Skeletal muscle cell (primary cell): ENCODE measurements at regions not wholly inside any gene's neighbourhood (a gene's known extent, or its start where the extent isn't known, plus 50 kb on each side); places are given as distances from the start of the nearest gene placed in this dataset.
"Not testable (repeated sequence)": the region's sequence is repeated elsewhere in the genome, so short reads cannot be mapped to it uniquely, and the experiment has no call there.

ENCODE experiments used
- DNase-seq: peaks from one replicate; pipeline ENCODE4 v3.0.0-alpha.2; 2010; ENCODE audit warnings: low read depth
- H3K4me3 ChIP-seq: 2 replicates; pipeline ENCODE4 v1.5.1; 2011; ENCODE audit warnings: low read depth, mild to moderate bottlenecking, control low read depth, low read length, moderate library complexity

- DNase-seq: peak; percentile 4
- no peak overlapping the region for H3K4me3 ChIP-seq
These were observed 60.8 kb upstream of the CCDC179 start for GRCh38 chr11:22920939-22921565.

DNA sequence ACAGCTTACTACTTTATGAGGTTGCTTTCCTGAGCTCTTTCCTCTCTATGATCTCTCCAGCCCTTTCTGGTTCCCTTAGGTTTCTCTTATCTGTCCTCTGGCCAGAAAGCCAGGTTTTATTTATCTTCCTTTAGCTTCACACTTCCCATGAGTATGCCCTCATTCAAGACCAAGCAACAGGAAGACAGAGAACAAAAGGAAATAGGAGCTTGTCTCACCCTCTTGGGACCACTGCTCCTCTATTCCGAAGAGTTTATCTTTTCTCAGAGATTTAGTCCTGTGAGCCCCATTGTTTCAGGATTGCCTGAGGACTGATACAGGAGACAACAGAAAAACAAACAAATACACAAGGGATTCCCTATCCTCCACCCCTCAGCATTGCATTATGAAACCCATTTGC is 62.4 kb upstream of the CCDC179 start:
- H3K4me3 ChIP-seq: no peak overlapping the region
- no peak for DNase-seq

GRCh38 chr11:22923561-22923960 is 63.3 kb upstream of the CCDC179 start:
- DNase-seq: no peak
- no peak overlapping the region for H3K4me3 ChIP-seq

DNA sequence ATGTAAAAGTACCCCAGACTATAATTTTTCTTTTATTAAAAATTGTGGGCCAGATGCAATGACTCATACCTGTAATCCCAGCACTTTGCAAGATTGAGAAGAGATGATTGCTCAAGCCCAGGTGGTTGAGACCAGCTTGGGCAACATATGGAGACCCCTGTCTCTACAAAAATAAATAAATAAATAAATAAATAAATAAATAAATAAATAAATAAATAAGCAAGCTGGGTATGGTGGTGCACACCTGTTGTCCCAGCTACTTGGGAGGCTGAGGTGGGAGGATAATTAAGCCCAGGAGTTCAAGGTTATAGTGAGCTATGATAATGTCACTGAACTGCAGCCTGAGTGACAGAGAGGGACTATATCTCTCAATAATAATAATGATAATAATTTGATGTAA is 66.1 kb upstream of the CCDC179 start:
- H3K4me3 ChIP-seq: no peak overlapping the region
- DNase-seq: no peak

DNA sequence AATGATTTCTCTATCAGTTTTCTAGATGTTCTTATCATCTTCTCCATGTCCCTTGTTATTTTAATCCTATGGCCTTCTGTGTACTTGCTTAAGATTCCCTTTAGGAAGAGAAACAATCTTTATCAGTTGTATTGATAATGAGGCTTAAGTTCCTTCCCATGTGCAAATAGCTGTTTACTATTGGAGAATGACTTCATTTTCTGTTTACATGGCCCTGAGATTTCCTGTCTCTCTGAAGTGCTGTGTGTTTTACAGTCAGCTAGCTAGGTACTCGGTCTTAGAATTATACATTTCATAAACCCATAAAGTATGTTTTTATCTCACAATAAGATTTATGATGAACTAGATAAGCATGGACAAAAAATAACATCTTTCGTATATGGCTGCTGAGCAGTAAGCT is 67.5 kb upstream of the CCDC179 start:
- DNase-seq: no peak
- H3K4me3 ChIP-seq: no peak overlapping the region

- DNase-seq: no peak
These were observed 68.1 kb upstream of the CCDC179 start for GRCh38 chr11:22928207-22928917.

GRCh38 chr11:22930816-22931594 is 70.7 kb upstream of the CCDC179 start:
- H3K4me3 ChIP-seq: no peak overlapping the region
- DNase-seq: no peak

More at GRCh38 chr11:22928207-22928917, 68.1 kb upstream of the CCDC179 start:
- H3K4me3 ChIP-seq: no peak overlapping the region

DNA sequence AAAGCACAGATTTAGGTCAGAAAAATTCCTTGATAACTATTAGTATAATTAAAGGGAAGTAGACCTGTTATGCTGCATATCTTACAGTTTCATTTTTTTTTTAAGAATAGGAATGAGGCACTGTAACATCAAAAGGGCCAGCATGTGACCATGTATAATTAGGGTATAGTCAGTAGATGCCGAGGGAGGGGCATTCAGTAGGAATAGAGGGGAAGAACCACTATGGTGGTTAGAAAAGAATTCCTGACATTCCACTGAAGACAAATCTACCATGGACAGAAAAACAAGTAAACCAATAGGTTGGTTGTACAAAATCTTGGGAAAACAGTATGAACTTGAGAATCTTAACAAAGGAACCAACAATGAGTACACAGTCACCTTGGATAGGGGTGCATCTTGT is 78.4 kb upstream of the CCDC179 start:
- no peak for DNase-seq

DNA sequence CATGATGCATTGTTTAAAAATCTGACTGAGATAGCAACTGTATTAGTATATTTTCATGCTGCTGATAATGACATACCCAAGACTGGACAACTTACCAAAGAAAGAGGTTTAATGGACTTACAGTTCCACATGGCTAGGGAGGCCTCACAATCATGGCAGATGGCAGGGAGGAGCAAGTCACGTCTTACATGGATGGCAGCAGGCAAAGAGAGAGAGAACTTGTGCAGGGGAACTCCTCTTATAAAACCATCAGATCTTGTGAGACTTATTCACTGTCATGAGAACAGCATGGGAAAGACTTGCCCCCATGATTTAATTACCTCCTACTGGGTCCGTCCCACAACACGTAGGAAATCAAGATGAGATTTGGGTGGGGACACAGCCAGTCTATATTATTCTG is 81.3 kb upstream of the CCDC179 start:
- DNase-seq, H3K4me3 ChIP-seq: not testable (repeated sequence)

More for the DNA sequence above, 78.4 kb upstream of the CCDC179 start:
- H3K4me3 ChIP-seq: no peak overlapping the region

DNA sequence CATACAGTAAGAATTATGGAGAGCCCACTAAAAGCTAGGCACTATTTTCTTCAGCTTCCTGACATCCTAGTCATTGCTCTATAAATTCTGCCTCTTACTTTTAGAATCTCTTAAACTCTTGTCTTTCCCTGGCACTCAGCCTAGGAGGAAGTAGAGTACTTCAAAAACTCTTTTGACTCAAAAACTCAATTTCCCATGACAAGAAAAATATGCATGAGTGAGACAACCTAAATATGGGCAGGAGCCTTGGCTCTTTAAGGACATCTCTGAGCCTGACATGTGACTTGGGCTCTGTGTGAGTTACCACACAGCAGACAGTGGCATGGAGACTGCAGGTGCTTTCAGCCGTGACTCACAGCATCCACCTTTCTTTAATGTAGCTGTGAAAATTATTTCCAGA is 97.5 kb upstream of the CCDC179 start:
- no peak for DNase-seq
- no peak overlapping the region for H3K4me3 ChIP-seq

GRCh38 chr11:22974251-22974650 is 114.0 kb upstream of the CCDC179 start:
- H3K4me3 ChIP-seq: no peak overlapping the region
- DNase-seq: no peak

GRCh38 chr11:22976146-22976545 is 115.9 kb upstream of the CCDC179 start:
- DNase-seq: peak; percentile 75
- H3K4me3 ChIP-seq: no peak overlapping the region

DNA sequence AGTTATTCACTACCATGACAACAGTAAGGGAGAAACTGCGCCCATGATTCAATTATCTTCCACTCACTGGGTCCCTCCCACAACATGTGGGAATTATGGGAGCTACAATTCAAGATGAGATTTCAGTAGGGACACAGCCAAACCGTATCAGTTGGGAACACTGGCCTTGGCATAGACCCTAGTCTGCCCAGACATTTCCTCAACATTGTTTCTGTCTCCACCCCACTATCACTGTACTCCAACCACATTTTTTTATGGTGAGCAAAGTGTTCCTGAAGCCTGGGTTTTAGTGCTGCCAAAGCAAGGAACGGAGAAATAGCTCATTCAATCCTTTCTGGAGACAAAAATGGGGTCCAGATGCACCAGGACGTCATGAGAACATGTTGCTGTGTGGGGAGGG is 122.6 kb upstream of the CCDC179 start:
- no peak for DNase-seq
- H3K4me3 ChIP-seq: no peak overlapping the region

DNA sequence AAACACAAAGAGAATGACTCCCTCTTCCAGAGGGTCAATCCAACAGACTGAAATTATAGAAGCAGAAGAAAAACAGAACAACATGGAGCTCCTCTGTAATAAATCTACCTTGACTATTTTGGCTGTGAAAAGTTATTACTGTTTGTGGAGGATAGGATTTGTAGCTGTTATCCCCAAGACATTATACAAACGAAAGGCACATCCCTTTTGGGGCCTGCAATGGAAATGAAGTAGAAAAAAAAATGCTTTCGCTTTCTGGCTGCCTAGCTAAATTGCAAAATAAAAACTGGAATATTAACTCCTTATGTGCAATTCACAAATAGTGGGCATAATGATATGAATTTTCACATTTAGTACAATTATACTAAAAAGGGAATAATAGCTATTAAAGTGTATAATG is 123.8 kb upstream of the CCDC179 start:
- DNase-seq: no peak
- H3K4me3 ChIP-seq: no peak overlapping the region

DNA sequence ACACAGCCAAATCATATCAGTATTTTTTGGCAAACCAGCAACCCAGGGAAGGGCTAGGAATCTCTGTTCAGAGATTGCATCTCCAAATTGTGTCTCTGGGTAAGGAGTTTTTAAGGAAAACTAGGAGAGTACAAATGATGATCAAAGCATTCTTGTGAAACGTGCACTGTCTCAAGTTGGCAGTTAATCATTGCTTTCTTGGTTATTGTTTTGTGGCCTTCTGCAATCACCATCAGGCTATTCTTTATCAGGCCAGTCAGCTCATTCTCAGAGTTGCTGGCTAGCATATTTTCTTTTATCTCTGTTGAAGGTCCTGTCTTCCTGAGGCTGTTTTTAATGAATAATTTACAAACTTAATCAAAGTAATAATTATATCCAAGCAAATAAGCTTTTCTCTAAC is 129.1 kb upstream of the CCDC179 start:
- H3K4me3 ChIP-seq: no peak overlapping the region

GRCh38 chr11:22991196-22991595 is 130.9 kb upstream of the CCDC179 start:
- no peak overlapping the region for H3K4me3 ChIP-seq
- DNase-seq: no peak

More for the DNA sequence above, 129.1 kb upstream of the CCDC179 start:
- no peak for DNase-seq

DNA sequence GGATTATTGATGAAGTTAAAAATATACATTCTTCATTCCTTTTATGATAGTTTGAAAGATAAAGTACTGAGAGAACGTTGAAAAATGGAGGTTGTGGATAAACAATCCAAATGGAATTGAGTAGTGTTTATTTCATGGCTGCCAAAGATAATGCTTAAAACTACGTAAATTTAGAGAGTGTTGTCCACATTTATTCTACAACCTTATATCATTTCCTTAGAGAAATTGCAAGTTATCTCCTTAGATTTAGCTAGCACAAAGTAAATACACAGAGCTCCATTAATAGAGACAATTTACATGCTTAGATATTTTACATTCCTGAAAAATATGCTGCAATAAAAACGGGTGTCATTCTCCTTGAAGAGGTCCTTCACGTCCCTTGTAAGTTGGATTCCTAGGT is 146.5 kb upstream of the CCDC179 start:
- no peak for DNase-seq

GRCh38 chr11:23010790-23011335 is 150.6 kb upstream of the CCDC179 start:
- no peak overlapping the region for H3K4me3 ChIP-seq
- no peak for DNase-seq

More for the DNA sequence above, 146.5 kb upstream of the CCDC179 start:
- no peak overlapping the region for H3K4me3 ChIP-seq

- no peak overlapping the region for H3K4me3 ChIP-seq
- no peak for DNase-seq
These were observed 152.7 kb upstream of the CCDC179 start for GRCh38 chr11:23012930-23013329.

- no peak overlapping the region for H3K4me3 ChIP-seq
- DNase-seq: no peak
These were observed 153.2 kb upstream of the CCDC179 start for GRCh38 chr11:23013509-23013908.
